ENCODE measurements at regions not wholly inside any gene's neighbourhood (a gene's known extent, or its start where the extent isn't known, plus 50 kb on each side); places are given as distances from the start of the nearest gene placed in this dataset.

GRCh38 chr2:168307379-168307778 is 60.0 kb upstream of the STK39 start:
- TF ChIP-seq, protein P1, sequence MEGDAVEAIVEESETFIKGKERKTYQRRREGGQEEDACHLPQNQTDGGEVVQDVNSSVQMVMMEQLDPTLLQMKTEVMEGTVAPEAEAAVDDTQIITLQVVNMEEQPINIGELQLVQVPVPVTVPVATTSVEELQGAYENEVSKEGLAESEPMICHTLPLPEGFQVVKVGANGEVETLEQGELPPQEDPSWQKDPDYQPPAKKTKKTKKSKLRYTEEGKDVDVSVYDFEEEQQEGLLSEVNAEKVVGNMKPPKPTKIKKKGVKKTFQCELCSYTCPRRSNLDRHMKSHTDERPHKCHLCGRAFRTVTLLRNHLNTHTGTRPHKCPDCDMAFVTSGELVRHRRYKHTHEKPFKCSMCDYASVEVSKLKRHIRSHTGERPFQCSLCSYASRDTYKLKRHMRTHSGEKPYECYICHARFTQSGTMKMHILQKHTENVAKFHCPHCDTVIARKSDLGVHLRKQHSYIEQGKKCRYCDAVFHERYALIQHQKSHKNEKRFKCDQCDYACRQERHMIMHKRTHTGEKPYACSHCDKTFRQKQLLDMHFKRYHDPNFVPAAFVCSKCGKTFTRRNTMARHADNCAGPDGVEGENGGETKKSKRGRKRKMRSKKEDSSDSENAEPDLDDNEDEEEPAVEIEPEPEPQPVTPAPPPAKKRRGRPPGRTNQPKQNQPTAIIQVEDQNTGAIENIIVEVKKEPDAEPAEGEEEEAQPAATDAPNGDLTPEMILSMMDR (conservative IDR thresholded peaks at IDR 0.05 in 1 of 2, IDR thresholded peaks at IDR 0.05 in 1 of 2; ENCODE audit: extremely low read depth in 1 of 2, insufficient read depth in 1 of 2, low read depth in 1 of 2, low read length in 2 of 2) = no peak
- no peak for TF ChIP-seq EZH2 (IDR thresholded peaks at IDR 0.05; ENCODE audit: borderline replicate concordance, low read length)
